AG04449 (cell line): ENCODE measurements at regions not wholly inside any gene's neighbourhood (a gene's known extent, or its start where the extent isn't known, plus 50 kb on each side); places are given as distances from the start of the nearest gene placed in this dataset.
"Not testable (repeated sequence)": the region's sequence is repeated elsewhere in the genome, so short reads cannot be mapped to it uniquely, and the experiment has no call there.

Source experiments
- CTCF ChIA-PET: fragments of 350-600 bp; formaldehyde crosslinking; extraction: SDS; loops from one replicate; lab custom pipeline; 2021; ENCODE audit warnings: antibody characterized with exemption; lab: Yijun Ruan, JAX
- POLR2A ChIA-PET: fragments of 400-600, 350-600 bp; formaldehyde crosslinking; extraction: SDS; loops from one replicate; lab custom pipeline; 2020; ENCODE audit warnings: antibody characterized with exemption, inconsistent platforms; lab: Yijun Ruan, JAX
- DNase-seq: peaks from one replicate; pipeline ENCODE4 v3.0.0-alpha.2; 2010; ENCODE audit warnings: low read depth, low spot score
- H3K4me3 ChIP-seq: 2 replicates; pipeline ENCODE4 v1.5.1; 2011; ENCODE audit warnings: low read depth, mild to moderate bottlenecking, control low read depth, low read length
- CTCF ChIP-seq: IDR thresholded peaks from one replicate; pipeline ENCODE4 v1.5.1; 2011; ENCODE audit warnings: mild to moderate bottlenecking, moderate library complexity, low read length, control low read depth, inconsistent platforms; ENCODE audit not compliant: insufficient read depth; ENCODE audit errors: missing control alignments

DNA sequence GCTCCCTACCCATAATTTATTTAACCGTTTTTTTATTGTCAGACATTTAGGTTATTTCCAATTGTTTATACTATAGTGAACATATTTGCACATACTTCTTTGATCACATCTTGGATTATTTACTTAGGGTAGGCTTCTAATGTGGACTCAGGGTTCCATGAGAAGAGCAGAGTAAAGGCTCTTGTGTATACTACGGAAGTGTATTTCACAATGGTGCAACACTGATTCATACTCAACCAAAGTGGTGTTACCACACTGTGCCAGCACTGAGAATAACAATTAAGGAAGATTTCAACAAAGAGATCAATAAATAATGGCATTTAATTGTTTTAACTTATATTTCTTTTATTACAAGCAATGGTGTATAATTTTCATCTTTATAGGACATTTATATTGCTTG, 251.2 kb downstream of the ZNF326 start:
- DNase-seq = no peak
- POLR2A ChIA-PET = no interaction called here
- CTCF ChIA-PET = no interaction called here
- H3K4me3 ChIP-seq = no peak overlapping the region
- no peak for TF ChIP-seq CTCF

DNA sequence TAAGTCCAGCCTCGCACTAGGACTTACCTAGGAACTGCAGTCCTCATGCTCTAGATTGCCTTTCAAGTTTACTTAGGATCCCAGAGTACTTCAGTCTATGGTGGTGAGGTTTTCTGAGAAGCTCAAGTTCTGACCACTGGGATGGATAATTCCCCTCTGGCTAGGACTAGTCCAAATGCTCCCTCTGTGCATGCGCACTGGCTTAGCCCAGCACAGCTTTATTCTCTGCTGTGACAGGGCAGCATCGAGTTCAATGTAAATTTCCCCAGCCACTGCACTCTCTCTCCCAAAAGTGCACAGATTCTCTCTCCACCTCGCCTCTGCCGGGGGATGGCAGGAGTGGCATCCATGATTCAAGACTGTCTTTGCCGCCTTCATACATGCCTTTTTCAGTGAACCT, 241.6 kb downstream of the ZNF326 start:
- no peak overlapping the region for H3K4me3 ChIP-seq
- ChIA-PET POLR2A (no interaction called here), CTCF (no interaction called here)
- TF ChIP-seq CTCF = no peak
- no peak for DNase-seq

DNA sequence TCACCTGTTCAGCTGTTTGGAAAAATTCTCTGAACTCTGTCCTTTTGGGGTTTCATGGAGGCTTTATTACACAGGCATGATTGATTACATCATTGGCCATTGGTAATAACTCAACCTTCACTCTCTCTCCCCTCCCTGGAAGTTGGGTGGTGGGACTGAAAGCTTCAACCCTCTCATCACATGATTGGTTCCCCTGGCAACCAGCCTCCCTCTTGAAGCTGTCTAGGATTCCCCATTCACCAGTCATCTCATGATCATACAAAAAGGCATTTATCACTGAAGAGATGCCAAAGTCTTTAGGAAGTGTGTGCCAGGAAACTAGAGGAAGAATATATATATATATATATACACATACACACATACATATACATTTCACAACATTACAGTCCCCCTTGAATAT, 228.5 kb downstream of the ZNF326 start:
- ChIA-PET POLR2A (no interaction called here), CTCF (no interaction called here)
- TF ChIP-seq CTCF = no peak
- H3K4me3 ChIP-seq = no peak overlapping the region
- DNase-seq = no peak

- ChIA-PET CTCF (no interaction called here), POLR2A (no interaction called here)
- DNase-seq = no peak
- no peak for TF ChIP-seq CTCF
- no peak overlapping the region for H3K4me3 ChIP-seq
These were observed 226.2 kb downstream of the ZNF326 start for GRCh38 chr1:90220941-90221693.

DNA sequence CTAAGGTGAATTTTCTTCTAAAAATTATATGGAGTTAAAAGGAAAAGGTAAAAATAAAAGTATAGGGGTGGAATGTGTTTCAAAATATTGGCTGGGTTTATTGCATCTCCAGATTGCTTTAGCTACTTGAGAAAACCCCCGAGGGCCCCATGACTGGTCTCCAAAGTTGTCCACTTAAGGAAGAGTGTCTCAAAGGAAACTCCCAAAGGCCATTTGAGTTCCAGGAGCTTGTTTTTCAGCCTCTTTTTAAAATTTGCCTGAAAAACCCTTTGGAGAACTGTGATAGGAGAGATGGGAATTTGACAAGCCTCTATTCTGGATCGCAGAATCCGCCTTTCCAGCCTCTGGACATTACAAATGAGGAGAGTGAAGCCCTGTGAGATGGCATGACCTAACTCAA, 225.6 kb downstream of the ZNF326 start:
- no peak for TF ChIP-seq CTCF
- ChIA-PET CTCF (no interaction called here), POLR2A (no interaction called here)
- no peak for DNase-seq
- H3K4me3 ChIP-seq = no peak overlapping the region

- H3K4me3 ChIP-seq, POLR2A ChIA-PET, CTCF ChIA-PET: not testable (repeated sequence)
These were observed 224.4 kb downstream of the ZNF326 start for GRCh38 chr1:90219166-90219871.

More at GRCh38 chr1:90219166-90219871, 224.4 kb downstream of the ZNF326 start:
- DNase-seq = not testable (repeated sequence)
